Heart right ventricle (tissue), 16 donors: ENCODE measurements at regions not wholly inside any gene's neighbourhood (a gene's known extent, or its start where the extent isn't known, plus 50 kb on each side); places are given as distances from the start of the nearest gene placed in this dataset.

Experiments used
- ATAC-seq, 8 donors: fragments of 200-7000 bp; cut with Tn5 transposase; one replicate each; pipeline ENCODE4 v1.9.1; 2020; ENCODE audit warnings: mild to moderate bottlenecking in 8 of 8, moderate library complexity in 8 of 8, moderate number of reproducible peaks in 1 of 8
- DNase-seq, 2 donors: peaks; one replicate each; pipeline ENCODE4 v3.0.0-alpha.2; 2020
- H3K27ac ChIP-seq, 10 donors: fragments of 200-600 bp; sonication (generic) in 2 of 10; one replicate each; pipeline versions ENCODE4 v1.5.0 to v1.8.0; 2020 to 2022; ENCODE audit warnings: mild to moderate bottlenecking in 3 of 10
- H3K27me3 ChIP-seq, 7 donors: fragments of 200-600 bp; one replicate each; pipeline ENCODE4 v1.8.0; 2021 to 2022; ENCODE audit warnings: mild to moderate bottlenecking in 2 of 7
- H3K36me3 ChIP-seq, 9 donors: fragments of 200-600 bp; sonication (generic) in 1 of 9; one replicate each; pipeline versions ENCODE4 v1.5.0 to v1.8.0; 2020 to 2022; ENCODE audit warnings: mild to moderate bottlenecking in 2 of 9
- H3K4me1 ChIP-seq, 9 donors: fragments of 200-600 bp; sonication (generic) in 1 of 9; one replicate each; pipeline versions ENCODE4 v1.5.0 to v1.8.0; 2020 to 2022; ENCODE audit warnings: mild to moderate bottlenecking in 4 of 9
- H3K4me3 ChIP-seq, 10 donors: fragments of 200-600 bp; sonication (generic) in 2 of 10; one replicate each; pipeline versions ENCODE4 v1.5.0 to v1.8.0; 2020 to 2022; ENCODE audit warnings: mild to moderate bottlenecking in 7 of 10, moderate library complexity in 2 of 10
- H3K9me3 ChIP-seq, 11 donors: fragments of 200-600 bp in 10 of 11; sonication (generic) in 2 of 11; one replicate each; pipeline versions ENCODE4 v1.5.0 to v1.8.0; 2013 to 2022; ENCODE audit warnings: mild to moderate bottlenecking in 2 of 11, control low read depth in 1 of 11, moderate library complexity in 1 of 11
- CTCF ChIP-seq, 9 donors: fragments of 200-600 bp; sonication (generic) in 2 of 9; IDR thresholded peaks; one replicate each; pipeline versions ENCODE4 v1.5.0 to v1.8.0; 2021 to 2022; ENCODE audit warnings: antibody characterized with exemption in 9 of 9, mild to moderate bottlenecking in 5 of 9, moderate library complexity in 1 of 9
- WGBS, 2 donors: extraction: QIAGEN DNeasy Blood & Tissue Kit; methylation state at CpG; one replicate each; pipeline ENCODE4 v1.1.7; 2013; ENCODE audit warnings: inconsistent platforms in 1 of 2; 5-methylcytosine and 5-hydroxymethylcytosine counted together
- intact Hi-C, 10 donors: fragments of 100-400 bp; cut with DNase I; formaldehyde crosslinking; loops; one replicate each; pipeline versions ENCODE4 v1.11.1 to v1.14.2; 2022
- donor health status: Arrhythmogenic right ventricular cardiomyopathy.
- donor health status: ischemic (EF 13 %, LVEDD 7.1; RV severe dilation, severe dysfunction).
- donor health status: healthy with polysubstance abuse.
- donor health status: DM: no; HTN: yes; CAD: no.
- donor health status: DM: no; HTN: no; CAD: no.
- donor health status: ischemic (EF 25% LVEDD 6.9; RV normal size, moderate dysfunction).
- donor health status: ischemic (EF 25% LVEDD 5.7; RV mildly dilated, moderate dysfunction).
- donor health status: healthy.
- donor health status: DM: yes; HTN: yes; CAD: no.
- donor health status: Ischemic cardiomyopathy.
- donor health status: ischemic (EF 35%, LVEDD 5.7; RV mildly dilated, moderate dysfunction).
- donor health status: nonischemic (EF 11% LVEDD 7.7; RV severe dilation, severe dysfunction).
- donor health status: DM: yes; HTN: yes; CAD: no.
- donor health status: PGD.
- donor health status: ischemic (EF 29% LVEDD 5.4; RV normal size, mild dysfunction).
- donor health status: nonischemic (EF 23%, LVEDD 6.1; RV moderate dilation, normal function).

- Histone ChIP-seq H3K4me3 (no peak overlapping the region), H3K36me3 (no peaks in the 10 kb centered on the region), H3K27me3 (no peaks in the 10 kb centered on the region), H3K4me1 (no peaks in the 10 kb centered on the region), H3K9me3 (peaks cover 0 to 55% (median 0%) of the 10 kb centered on the region in 11 donors), H3K27ac (no peak overlapping the region)
- DNase-seq = no peak
- WGBS, 2 donors = 89 to 92% methylated on average over 12 of the region's 12 CpGs
- intact Hi-C loops = no loop called here
- no peak for ATAC-seq
- no peak for TF ChIP-seq CTCF (IDR thresholded peaks at IDR 0.05)
Observed at GRCh38 chr6:101066481-101066880, 185.4 kb upstream of the ASCC3 start.

DNA sequence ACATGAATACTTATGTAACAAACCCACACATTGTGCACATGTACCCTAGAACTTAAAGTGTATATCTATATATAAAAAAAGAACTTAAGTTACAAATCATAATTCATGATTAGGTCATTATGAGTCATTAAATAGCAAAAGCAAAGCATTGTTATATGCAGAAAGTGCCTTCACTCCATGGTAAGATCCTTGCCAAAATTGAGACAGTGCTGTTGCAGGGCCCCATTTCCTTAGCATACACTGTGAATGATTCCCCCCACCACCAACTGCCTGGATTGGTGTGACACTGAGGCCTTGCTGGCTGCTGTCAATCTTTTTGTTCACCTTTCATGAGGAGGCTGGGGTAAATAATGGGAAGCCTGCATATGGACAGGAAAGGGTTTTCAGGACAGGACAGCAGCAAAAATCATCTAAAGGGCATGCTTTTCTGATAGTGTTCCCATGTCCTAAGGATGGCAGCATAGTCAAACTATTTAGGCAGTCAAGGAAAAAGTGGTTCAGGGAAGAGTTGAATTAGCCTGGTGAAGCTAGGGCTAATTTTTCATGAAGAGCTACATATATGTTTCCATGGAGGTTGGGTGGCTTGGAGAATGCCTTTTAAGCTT is 188.2 kb upstream of the ASCC3 start:
- intact Hi-C loops = no loop called here
- ATAC-seq = no peak

GRCh38 chr6:101070044-101070608 is 189.0 kb upstream of the ASCC3 start:
- no peak overlapping the region for H3K4me3 ChIP-seq
- no peaks in the 10 kb centered on the region for H3K36me3 ChIP-seq
- intact Hi-C loops = no loop called here
- ATAC-seq = no peak
- no peak overlapping the region for H3K27ac ChIP-seq
- no peak for DNase-seq
- TF ChIP-seq CTCF (IDR thresholded peaks at IDR 0.05) = no peak
- H3K27me3 ChIP-seq = no peaks in the 10 kb centered on the region
- WGBS, 2 donors = 88 to 93% methylated on average over 23 of the region's 23 CpGs
- H3K4me1 ChIP-seq = no peaks in the 10 kb centered on the region
- H3K9me3 ChIP-seq = peaks cover 0 to 64% (median 0%) of the 10 kb centered on the region in 11 donors

More for the DNA sequence above, 188.2 kb upstream of the ASCC3 start:
- TF ChIP-seq CTCF (IDR thresholded peaks at IDR 0.05) = no peak
- Histone ChIP-seq H3K4me3 (no peak overlapping the region), H3K4me1 (no peaks in the 10 kb centered on the region), H3K36me3 (no peaks in the 10 kb centered on the region), H3K9me3 (peaks cover 0 to 64% (median 0%) of the 10 kb centered on the region in 11 donors), H3K27ac (no peak overlapping the region), H3K27me3 (no peaks in the 10 kb centered on the region)
- no peak for DNase-seq

DNA sequence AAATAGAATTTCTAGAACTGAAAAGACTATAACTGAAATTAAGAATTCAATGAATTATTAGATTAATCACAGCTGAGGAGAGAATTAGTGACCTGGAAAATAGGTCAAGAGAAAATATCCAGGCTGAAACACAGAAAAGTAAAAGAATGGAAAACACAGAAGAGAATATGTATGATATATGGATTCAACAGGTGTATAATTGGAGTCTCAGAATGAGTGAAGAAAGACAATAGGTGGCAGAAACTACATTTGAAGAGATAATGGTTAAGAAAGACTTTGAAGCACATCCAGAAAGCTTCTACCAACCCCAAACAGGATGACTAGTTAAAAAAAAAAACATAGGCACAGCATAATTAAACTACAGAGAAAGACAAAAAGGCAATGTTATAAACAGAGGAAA is 196.2 kb upstream of the ASCC3 start:
- DNase-seq (no peak), ATAC-seq (no peak)
- TF ChIP-seq CTCF (IDR thresholded peaks at IDR 0.05) = no peak
- no peaks in the 10 kb centered on the region for H3K36me3 ChIP-seq
- H3K27ac ChIP-seq = no peak overlapping the region
- H3K4me1 ChIP-seq = no peaks in the 10 kb centered on the region
- H3K27me3 ChIP-seq = no peaks in the 10 kb centered on the region
- no peak overlapping the region for H3K4me3 ChIP-seq
- peaks cover 0 to 25% (median 4%) of the 10 kb centered on the region in 11 donors for H3K9me3 ChIP-seq
- intact Hi-C loops = no loop called here
